SK-N-SH (cell line): ENCODE measurements at regions not wholly inside any gene's neighbourhood (a gene's known extent, or its start where the extent isn't known, plus 50 kb on each side); places are given as distances from the start of the nearest gene placed in this dataset.

Source experiments
- CTCF ChIA-PET: fragments of 300-600, 350-600 bp; formaldehyde crosslinking; extraction: SDS; loops from one replicate; lab custom pipeline; 2021; lab: Yijun Ruan, JAX
- POLR2A ChIA-PET: fragments of 350-600 bp; sonication (Branson Sonifier 250); formaldehyde crosslinking; extraction: SDS; loops from one replicate; lab custom pipeline; 2020; ENCODE audit warnings: antibody characterized with exemption, inconsistent platforms; lab: Yijun Ruan, JAX
- DNase-seq: peaks from one replicate; pipeline ENCODE4 v3.0.0; 2012
- H2AFZ ChIP-seq: fragments of 200-600 bp; sonication (generic); 2 replicates; pipeline ENCODE4 v1.8.1; 2016; ENCODE audit warnings: antibody characterized with exemption, mild to moderate bottlenecking, low read depth
- H3F3A ChIP-seq: fragments of 200-600 bp; sonication (generic); replicated peaks from 2 replicates; pipeline ENCODE3; 2016; ENCODE audit warnings: antibody characterized with exemption, mild to moderate bottlenecking; ENCODE audit not compliant: insufficient read depth
- H3K27ac ChIP-seq, 2 experiments: fragments of 200-500 bp in 1 of 2; fragments of 200-600 bp in 1 of 2; sonication (Bioruptor generic) in 1 of 2; sonication (generic), shearing (Covaris generic) in 1 of 2; 2 replicates each; pipeline versions ENCODE4 v1.5.1 to v1.6.1; 2014 to 2016; ENCODE audit warnings: low read depth in 2 of 2, inconsistent platforms in 1 of 2, low read length in 1 of 2, mild to moderate bottlenecking in 1 of 2, mixed read lengths in 1 of 2
- H3K27me3 ChIP-seq: fragments of 200-600 bp; sonication (generic), shearing (Covaris generic); 2 replicates; pipeline ENCODE4 v1.6.1; 2016; ENCODE audit warnings: mixed run types; ENCODE audit not compliant: insufficient read depth
- H3K36me3 ChIP-seq, 2 experiments: fragments of 200-500 bp in 1 of 2; fragments of 200-600 bp in 1 of 2; sonication (Bioruptor generic) in 1 of 2; sonication (generic) in 1 of 2; replicated peaks in 1 of 2; 2 replicates each; pipeline versions ENCODE3 to v1.5.1; 2014 to 2016; ENCODE audit warnings: low read length in 1 of 2, mild to moderate bottlenecking in 1 of 2; ENCODE audit not compliant: insufficient read depth in 2 of 2, control insufficient read depth in 1 of 2
- H3K4me1 ChIP-seq, 2 experiments: fragments of 200-500 bp in 1 of 2; fragments of 200-600 bp in 1 of 2; sonication (Bioruptor generic) in 1 of 2; sonication (generic), shearing (Covaris generic) in 1 of 2; 2 replicates each; pipeline versions ENCODE4 v1.5.1 to v1.6.1; 2014 to 2016; ENCODE audit warnings: low read depth in 1 of 2, low read length in 1 of 2, mixed run types in 1 of 2; ENCODE audit not compliant: insufficient read depth in 2 of 2, control insufficient read depth in 1 of 2
- H3K4me2 ChIP-seq: fragments of 200-600 bp; sonication (generic), shearing (Covaris generic); 2 replicates; pipeline ENCODE4 v1.6.1; 2017; ENCODE audit warnings: mixed run types
- H3K4me3 ChIP-seq, 2 experiments: fragments of 200-500 bp in 1 of 2; fragments of 200-600 bp in 1 of 2; sonication (Bioruptor generic) in 1 of 2; sonication (generic), shearing (Covaris generic) in 1 of 2; 2 replicates each; pipeline versions ENCODE4 v1.5.1 to v1.8.1; 2014 to 2016; ENCODE audit warnings: low read depth in 2 of 2, inconsistent platforms in 1 of 2, low read length in 1 of 2, mild to moderate bottlenecking in 1 of 2, mixed read lengths in 1 of 2, moderate library complexity in 1 of 2
- H3K79me2 ChIP-seq: fragments of 200-600 bp; sonication (generic); 2 replicates; pipeline ENCODE4 v1.8.1; 2017; ENCODE audit warnings: mild to moderate bottlenecking; ENCODE audit not compliant: insufficient read depth
- H3K9ac ChIP-seq: fragments of 200-600 bp; sonication (generic); 2 replicates; pipeline ENCODE4 v1.6.1; 2017; ENCODE audit warnings: mixed run types
- H3K9me2 ChIP-seq: fragments of 200-600 bp; sonication (generic); 2 replicates; pipeline ENCODE4 v1.6.1; 2017; ENCODE audit warnings: mixed run types
- H3K9me3 ChIP-seq: fragments of 200-600 bp; sonication (generic); 2 replicates; pipeline ENCODE4 v1.6.1; 2017; ENCODE audit warnings: mixed run types, mild to moderate bottlenecking, moderate library complexity
- H4K20me1 ChIP-seq: fragments of 200-600 bp; sonication (generic); 2 replicates; pipeline ENCODE4 v1.6.1; 2017; ENCODE audit warnings: mild to moderate bottlenecking, mixed run types; ENCODE audit not compliant: insufficient read depth
- ELF1 ChIP-seq: IDR thresholded peaks from 2 replicates; pipeline ENCODE4 v1.4.0; 2012
- FOSL2 ChIP-seq: IDR thresholded peaks from 2 replicates; pipeline ENCODE4 v1.4.0; 2012; ENCODE audit warnings: low read depth, mild to moderate bottlenecking, moderate library complexity, borderline replicate concordance
- FOXJ3 ChIP-seq: sonication (generic); formaldehyde crosslinking; IDR thresholded peaks from 2 replicates; pipeline ENCODE4 v1.5.1; 2020; ENCODE audit warnings: mild to moderate bottlenecking, missing genetic modification reagents
- FOXM1 ChIP-seq: IDR thresholded peaks from 2 replicates; pipeline ENCODE4 v1.4.0; 2012; ENCODE audit warnings: low read depth, mild to moderate bottlenecking
- GABPA ChIP-seq: IDR thresholded peaks from 2 replicates; pipeline ENCODE4 v1.4.0; 2012; ENCODE audit warnings: low read depth, mild to moderate bottlenecking
- GATA2 ChIP-seq: sonication (generic); formaldehyde crosslinking; IDR thresholded peaks from 2 replicates; pipeline ENCODE4 v1.5.0; 2020; ENCODE audit warnings: mild to moderate bottlenecking, missing genetic modification reagents
- MEF2A ChIP-seq: IDR thresholded peaks from 2 replicates; pipeline ENCODE4 v1.4.0; 2012; ENCODE audit warnings: low read depth, borderline replicate concordance
- MXI1 ChIP-seq: IDR thresholded peaks from 2 replicates; pipeline ENCODE4 v1.6.1; 2012; ENCODE audit warnings: mild to moderate bottlenecking, low read depth, low read length, improper control_type of control experiment
- RAD21 ChIP-seq: IDR thresholded peaks from 2 replicates; pipeline ENCODE4 v1.6.1; 2012; ENCODE audit warnings: mild to moderate bottlenecking, low read length
- RCOR1 ChIP-seq: fragments of 150-350 bp; IDR thresholded peaks from 2 replicates; pipeline ENCODE4 v1.6.1; 2017; ENCODE audit warnings: antibody characterized with exemption, low read length
- REST ChIP-seq: IDR thresholded peaks from 2 replicates; pipeline ENCODE4 v1.6.1; 2012; ENCODE audit warnings: mild to moderate bottlenecking, low read depth, low read length, moderate library complexity
- SIN3A ChIP-seq: IDR thresholded peaks from 2 replicates; pipeline ENCODE4 v1.6.1; 2012; ENCODE audit warnings: low read depth, mild to moderate bottlenecking, low read length, moderate library complexity, borderline replicate concordance
- SMC3 ChIP-seq: IDR thresholded peaks from 2 replicates; pipeline ENCODE4 v1.6.1; 2012; ENCODE audit warnings: low read depth, low read length, improper control_type of control experiment
- TCF12 ChIP-seq: IDR thresholded peaks from 2 replicates; pipeline ENCODE4 v1.4.0; 2012
- ZBTB33 ChIP-seq: IDR thresholded peaks from 2 replicates; pipeline ENCODE4 v1.4.0; 2012; ENCODE audit warnings: low read depth, borderline replicate concordance
- WGBS: methylation state at CpG from one replicate; pipeline ENCODE4 v1.1.6; 2017; ENCODE audit warnings: low lambda C conversion rate; 5-methylcytosine and 5-hydroxymethylcytosine counted together
- TF ChIP-seq, protein P1 (sequence below): IDR thresholded peaks from 2 replicates; pipeline ENCODE4 v1.4.0; 2012; ENCODE audit warnings: low read depth, borderline replicate concordance
- TF ChIP-seq, protein P2 (sequence below): fragments of 200-600 bp; sonication (generic); IDR thresholded peaks from 2 replicates; pipeline ENCODE4 v1.6.1; 2017; ENCODE audit warnings: antibody characterized with exemption, mild to moderate bottlenecking, moderate library complexity

DNA sequence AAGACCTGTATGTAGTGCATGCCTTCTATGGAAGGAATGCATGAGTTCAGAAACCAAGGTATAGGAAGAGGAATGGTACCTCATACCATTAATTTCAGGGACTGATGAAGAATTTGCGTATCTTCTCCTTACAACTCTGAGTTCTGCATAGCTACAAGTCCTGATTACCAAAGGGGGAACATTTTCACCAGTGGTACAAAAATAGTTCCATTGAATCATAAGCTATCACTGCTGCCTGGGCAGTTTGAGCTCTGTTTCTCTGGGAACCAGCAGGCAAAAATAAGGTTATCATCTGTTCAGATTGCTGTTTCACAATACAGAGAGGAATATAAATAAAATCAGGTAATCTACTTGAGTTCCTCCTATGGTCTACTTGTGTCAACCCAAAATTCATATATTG is 77.9 kb upstream of the GNPDA2 start:
- Histone ChIP-seq H3K4me3 (no peak overlapping the region), H4K20me1 (no peaks in the 10 kb centered on the region), H3K79me2 (no peaks in the 10 kb centered on the region), H3K9ac (no peak overlapping the region), H3K27me3 (no peaks in the 10 kb centered on the region), H3K9me2 (no peaks in the 10 kb centered on the region), H3F3A (no peaks in the 10 kb centered on the region), H3K4me2 (no peak overlapping the region), H2AFZ (no peak overlapping the region), H3K36me3 (no peaks in the 10 kb centered on the region), H3K27ac (no peak overlapping the region), H3K4me1 (no peaks in the 10 kb centered on the region), H3K9me3 (no peaks in the 10 kb centered on the region)
- TF ChIP-seq ELF1 (no peak), FOXM1 (no peak), SIN3A (no peak), RAD21 (no peak), TCF12 (no peak), REST (no peak), MXI1 (no peak)
- 28% methylated on average over 1 of the region's 1 CpG for WGBS
- DNase-seq, result no peak
- CTCF ChIA-PET, result no interaction called here
- POLR2A ChIA-PET, result no interaction called here

DNA sequence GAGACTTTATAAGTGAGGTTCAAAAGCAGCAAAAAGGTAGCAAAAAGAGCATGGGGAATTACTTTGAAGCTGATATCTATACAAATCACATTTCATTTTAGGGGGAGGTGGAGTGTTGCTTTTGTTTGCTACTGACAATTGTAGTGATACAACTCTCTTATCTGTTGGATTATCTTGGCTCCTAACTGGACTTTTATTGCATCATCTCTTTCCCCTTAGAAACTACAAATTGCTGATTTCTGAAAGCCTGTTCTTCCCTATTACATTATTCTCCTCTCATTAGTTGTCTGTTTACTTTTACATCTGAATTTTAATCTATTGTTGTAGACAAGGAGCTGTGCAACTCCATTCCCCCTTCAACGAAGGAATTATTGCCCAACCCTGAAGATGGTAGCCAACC is 75.0 kb upstream of the GNPDA2 start:
- H3K27ac ChIP-seq, result no peak overlapping the region
- TF ChIP-seq FOXJ3 (CRISPR knock-in tag) (no peak), SMC3 (no peak), RCOR1 (no peak)
- DNase-seq, result no peak
- H3K4me3 ChIP-seq, result no peak overlapping the region
- H3K4me2 ChIP-seq, result no peak overlapping the region
- no peaks in the 10 kb centered on the region for H3K4me1 ChIP-seq
- H3K9me2 ChIP-seq, result no peaks in the 10 kb centered on the region
- no peaks in the 10 kb centered on the region for H3K36me3 ChIP-seq
- 0% methylated on average over 1 of the region's 1 CpG for WGBS
- no peaks in the 10 kb centered on the region for H3F3A ChIP-seq
- ChIA-PET CTCF (no interaction called here), POLR2A (no interaction called here)
- H4K20me1 ChIP-seq, result no peaks in the 10 kb centered on the region
- H3K9me3 ChIP-seq, result no peaks in the 10 kb centered on the region
- no peak overlapping the region for H3K9ac ChIP-seq
- no peaks in the 10 kb centered on the region for H3K27me3 ChIP-seq
- H2AFZ ChIP-seq, result no peak overlapping the region
- no peaks in the 10 kb centered on the region for H3K79me2 ChIP-seq

GRCh38 chr4:44791831-44792230 is 65.5 kb upstream of the GNPDA2 start:
- Histone ChIP-seq H4K20me1 (no peaks in the 10 kb centered on the region), H3K9me3 (no peaks in the 10 kb centered on the region), H3F3A (no peaks in the 10 kb centered on the region), H3K4me3 (no peak overlapping the region), H3K4me2 (no peak overlapping the region), H3K9me2 (no peaks in the 10 kb centered on the region), H3K79me2 (no peaks in the 10 kb centered on the region), H3K4me1 (no peaks in the 10 kb centered on the region), H3K36me3 (no peaks in the 10 kb centered on the region), H3K27ac (no peak overlapping the region), H3K27me3 (no peaks in the 10 kb centered on the region), H3K9ac (no peak overlapping the region), H2AFZ (no peak overlapping the region)
- ChIA-PET CTCF (no interaction called here), POLR2A (no interaction called here)
- no peak for DNase-seq
- WGBS, result 30% methylated on average over 6 of the region's 7 CpGs
- TF ChIP-seq, protein P1, sequence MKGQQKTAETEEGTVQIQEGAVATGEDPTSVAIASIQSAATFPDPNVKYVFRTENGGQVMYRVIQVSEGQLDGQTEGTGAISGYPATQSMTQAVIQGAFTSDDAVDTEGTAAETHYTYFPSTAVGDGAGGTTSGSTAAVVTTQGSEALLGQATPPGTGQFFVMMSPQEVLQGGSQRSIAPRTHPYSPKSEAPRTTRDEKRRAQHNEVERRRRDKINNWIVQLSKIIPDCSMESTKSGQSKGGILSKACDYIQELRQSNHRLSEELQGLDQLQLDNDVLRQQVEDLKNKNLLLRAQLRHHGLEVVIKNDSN, result no peak
- TF ChIP-seq GABPA, result no peak
- no peak for TF ChIP-seq FOSL2
- no peak for TF ChIP-seq MEF2A
- no peak for TF ChIP-seq GATA2 (CRISPR knock-in tag)
- TF ChIP-seq FOXJ3 (CRISPR knock-in tag), result no peak
- TF ChIP-seq, protein P2, sequence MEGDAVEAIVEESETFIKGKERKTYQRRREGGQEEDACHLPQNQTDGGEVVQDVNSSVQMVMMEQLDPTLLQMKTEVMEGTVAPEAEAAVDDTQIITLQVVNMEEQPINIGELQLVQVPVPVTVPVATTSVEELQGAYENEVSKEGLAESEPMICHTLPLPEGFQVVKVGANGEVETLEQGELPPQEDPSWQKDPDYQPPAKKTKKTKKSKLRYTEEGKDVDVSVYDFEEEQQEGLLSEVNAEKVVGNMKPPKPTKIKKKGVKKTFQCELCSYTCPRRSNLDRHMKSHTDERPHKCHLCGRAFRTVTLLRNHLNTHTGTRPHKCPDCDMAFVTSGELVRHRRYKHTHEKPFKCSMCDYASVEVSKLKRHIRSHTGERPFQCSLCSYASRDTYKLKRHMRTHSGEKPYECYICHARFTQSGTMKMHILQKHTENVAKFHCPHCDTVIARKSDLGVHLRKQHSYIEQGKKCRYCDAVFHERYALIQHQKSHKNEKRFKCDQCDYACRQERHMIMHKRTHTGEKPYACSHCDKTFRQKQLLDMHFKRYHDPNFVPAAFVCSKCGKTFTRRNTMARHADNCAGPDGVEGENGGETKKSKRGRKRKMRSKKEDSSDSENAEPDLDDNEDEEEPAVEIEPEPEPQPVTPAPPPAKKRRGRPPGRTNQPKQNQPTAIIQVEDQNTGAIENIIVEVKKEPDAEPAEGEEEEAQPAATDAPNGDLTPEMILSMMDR, result no peak
- TF ChIP-seq ZBTB33, result no peak
